T-helper 2 cell treated with Interferon-gamma antibody and Interleukin-4, amounts not matched to agents 5 μg/mL and 100 μg/mL, for 36 hours (primary cell): ENCODE measurements at regions not wholly inside any gene's neighbourhood (a gene's known extent, or its start where the extent isn't known, plus 50 kb on each side); places are given as distances from the start of the nearest gene placed in this dataset.
"Not testable (repeated sequence)": the region's sequence is repeated elsewhere in the genome, so short reads cannot be mapped to it uniquely, and the experiment has no call there.

Source experiments
- DNase-seq: peaks from one replicate; pipeline ENCODE4 v3.0.0; 2021; ENCODE audit warnings: low spot score
- H3K27ac Mint-ChIP-seq: one replicate; pipeline ENCODE4 v1.8.0; 2021; ENCODE audit warnings: mild to moderate bottlenecking, mixed read lengths
- H3K27me3 Mint-ChIP-seq: one replicate; pipeline ENCODE4 v1.8.0; 2021; ENCODE audit warnings: low read depth, mixed read lengths
- H3K36me3 Mint-ChIP-seq: one replicate; pipeline ENCODE4 v1.8.0; 2021; ENCODE audit warnings: low read depth, mixed read lengths
- H3K4me1 Mint-ChIP-seq: one replicate; pipeline ENCODE4 v1.8.0; 2021; ENCODE audit warnings: low read depth, mixed read lengths
- H3K4me3 Mint-ChIP-seq: one replicate; pipeline ENCODE4 v1.8.0; 2022; ENCODE audit warnings: mild to moderate bottlenecking, moderate library complexity, mixed read lengths
- H3K9me3 Mint-ChIP-seq: one replicate; pipeline ENCODE4 v1.8.0; 2021; ENCODE audit warnings: mixed read lengths

GRCh38 chr6:99814230-99814928, 179.6 kb downstream of the MCHR2 start:
- no peaks in the 10 kb centered on the region for H3K9me3 Mint-ChIP-seq
- peaks cover 2% of the 10 kb centered on the region for H3K27me3 Mint-ChIP-seq
- H3K4me1 Mint-ChIP-seq, result no peaks in the 10 kb centered on the region
- no peak overlapping the region for H3K27ac Mint-ChIP-seq
- no peaks in the 10 kb centered on the region for H3K36me3 Mint-ChIP-seq
- H3K4me3 Mint-ChIP-seq, result no peak overlapping the region
- DNase-seq, result no peak

GRCh38 chr6:99816795-99817194, 177.2 kb downstream of the MCHR2 start:
- no peak overlapping the region for H3K27ac Mint-ChIP-seq
- no peaks in the 10 kb centered on the region for H3K9me3 Mint-ChIP-seq
- H3K27me3 Mint-ChIP-seq, result peaks cover 8% of the 10 kb centered on the region
- H3K4me1 Mint-ChIP-seq, result no peaks in the 10 kb centered on the region
- no peaks in the 10 kb centered on the region for H3K36me3 Mint-ChIP-seq
- H3K4me3 Mint-ChIP-seq, result no peak overlapping the region
- no peak for DNase-seq

GRCh38 chr6:99818161-99818560, 175.9 kb downstream of the MCHR2 start:
- DNase-seq, result no peak
- H3K27ac Mint-ChIP-seq, result no peak overlapping the region
- no peaks in the 10 kb centered on the region for H3K9me3 Mint-ChIP-seq
- peaks cover 6% of the 10 kb centered on the region for H3K4me1 Mint-ChIP-seq
- no peak overlapping the region for H3K4me3 Mint-ChIP-seq
- peaks cover 16% of the 10 kb centered on the region for H3K27me3 Mint-ChIP-seq
- H3K36me3 Mint-ChIP-seq, result no peaks in the 10 kb centered on the region

GRCh38 chr6:99819853-99820252, 174.2 kb downstream of the MCHR2 start:
- H3K4me1 Mint-ChIP-seq, result peaks cover 6% of the 10 kb centered on the region
- no peak overlapping the region for H3K4me3 Mint-ChIP-seq
- no peak for DNase-seq
- no peaks in the 10 kb centered on the region for H3K9me3 Mint-ChIP-seq
- no peak overlapping the region for H3K27ac Mint-ChIP-seq
- H3K36me3 Mint-ChIP-seq, result no peaks in the 10 kb centered on the region
- peaks cover 18% of the 10 kb centered on the region for H3K27me3 Mint-ChIP-seq

GRCh38 chr6:99821164-99821563, 172.9 kb downstream of the MCHR2 start:
- peaks cover 6% of the 10 kb centered on the region for H3K4me1 Mint-ChIP-seq
- DNase-seq, result no peak
- no peak overlapping the region for H3K4me3 Mint-ChIP-seq
- H3K27me3 Mint-ChIP-seq, result peaks cover 18% of the 10 kb centered on the region
- no peaks in the 10 kb centered on the region for H3K9me3 Mint-ChIP-seq
- no peak overlapping the region for H3K27ac Mint-ChIP-seq
- no peaks in the 10 kb centered on the region for H3K36me3 Mint-ChIP-seq

- no peak overlapping the region for H3K27ac Mint-ChIP-seq
- peak overlapping the region; percentile 75 for H3K4me3 Mint-ChIP-seq
- peaks cover 6% of the 10 kb centered on the region for H3K4me1 Mint-ChIP-seq
- no peaks in the 10 kb centered on the region for H3K9me3 Mint-ChIP-seq
- no peaks in the 10 kb centered on the region for H3K36me3 Mint-ChIP-seq
- peaks cover 18% of the 10 kb centered on the region for H3K27me3 Mint-ChIP-seq
- DNase-seq, result no peak
These were observed 171.1 kb downstream of the MCHR2 start for GRCh38 chr6:99822741-99823512.

- not testable (repeated sequence) for H3K27ac Mint-ChIP-seq, DNase-seq, H3K36me3 Mint-ChIP-seq, H3K9me3 Mint-ChIP-seq, H3K4me1 Mint-ChIP-seq
- Mint-ChIP-seq H3K4me3 (peak overlapping the region; percentile 75), H3K27me3 (peaks cover 18% of the 10 kb centered on the region)
These were observed 170.3 kb downstream of the MCHR2 start for GRCh38 chr6:99823513-99824235.

- Mint-ChIP-seq H3K4me3 (no peak overlapping the region), H3K27ac (no peak overlapping the region), H3K36me3 (no peaks in the 10 kb centered on the region), H3K4me1 (no peaks in the 10 kb centered on the region), H3K9me3 (no peaks in the 10 kb centered on the region), H3K27me3 (peaks cover 2% of the 10 kb centered on the region)
- DNase-seq, result no peak
These were observed 161.0 kb downstream of the MCHR2 start for GRCh38 chr6:99833034-99833433.

GRCh38 chr6:99836471-99836870, 157.6 kb downstream of the MCHR2 start:
- Mint-ChIP-seq H3K4me1 (no peaks in the 10 kb centered on the region), H3K27ac (no peak overlapping the region), H3K36me3 (no peaks in the 10 kb centered on the region), H3K4me3 (no peak overlapping the region), H3K9me3 (no peaks in the 10 kb centered on the region), H3K27me3 (peaks cover 5% of the 10 kb centered on the region)
- no peak for DNase-seq

- H3K36me3 Mint-ChIP-seq, result no peaks in the 10 kb centered on the region
- no peak overlapping the region for H3K4me3 Mint-ChIP-seq
- DNase-seq, result no peak
- no peaks in the 10 kb centered on the region for H3K9me3 Mint-ChIP-seq
- peaks cover 9% of the 10 kb centered on the region for H3K27me3 Mint-ChIP-seq
- no peaks in the 10 kb centered on the region for H3K4me1 Mint-ChIP-seq
- no peak overlapping the region for H3K27ac Mint-ChIP-seq
These were observed 155.4 kb downstream of the MCHR2 start for GRCh38 chr6:99838607-99839006.

GRCh38 chr6:99841297-99841696, 152.7 kb downstream of the MCHR2 start:
- H3K27me3 Mint-ChIP-seq, result peaks cover 7% of the 10 kb centered on the region
- H3K27ac Mint-ChIP-seq, result no peak overlapping the region
- no peak overlapping the region for H3K4me3 Mint-ChIP-seq
- H3K36me3 Mint-ChIP-seq, result no peaks in the 10 kb centered on the region
- DNase-seq, result no peak
- H3K9me3 Mint-ChIP-seq, result no peaks in the 10 kb centered on the region
- no peaks in the 10 kb centered on the region for H3K4me1 Mint-ChIP-seq

GRCh38 chr6:99846006-99846405, 148.0 kb downstream of the MCHR2 start:
- H3K27me3 Mint-ChIP-seq, result peaks cover 7% of the 10 kb centered on the region
- no peaks in the 10 kb centered on the region for H3K4me1 Mint-ChIP-seq
- no peak overlapping the region for H3K27ac Mint-ChIP-seq
- no peak for DNase-seq
- no peak overlapping the region for H3K4me3 Mint-ChIP-seq
- no peaks in the 10 kb centered on the region for H3K9me3 Mint-ChIP-seq
- no peaks in the 10 kb centered on the region for H3K36me3 Mint-ChIP-seq

GRCh38 chr6:99850841-99851240, 143.2 kb downstream of the MCHR2 start:
- Mint-ChIP-seq H3K27ac (no peak overlapping the region), H3K4me1 (no peaks in the 10 kb centered on the region), H3K27me3 (no peaks in the 10 kb centered on the region), H3K36me3 (no peaks in the 10 kb centered on the region), H3K4me3 (no peak overlapping the region), H3K9me3 (no peaks in the 10 kb centered on the region)
- no peak for DNase-seq

GRCh38 chr6:99852031-99852430, 142.0 kb downstream of the MCHR2 start:
- H3K9me3 Mint-ChIP-seq, result no peaks in the 10 kb centered on the region
- no peak overlapping the region for H3K4me3 Mint-ChIP-seq
- H3K27me3 Mint-ChIP-seq, result no peaks in the 10 kb centered on the region
- no peak for DNase-seq
- no peaks in the 10 kb centered on the region for H3K36me3 Mint-ChIP-seq
- no peak overlapping the region for H3K27ac Mint-ChIP-seq
- no peaks in the 10 kb centered on the region for H3K4me1 Mint-ChIP-seq
